GM12874 (cell line): ENCODE measurements at regions not wholly inside any gene's neighbourhood (a gene's known extent, or its start where the extent isn't known, plus 50 kb on each side); places are given as distances from the start of the nearest gene placed in this dataset.

Source experiments
- CTCF ChIP-seq: IDR thresholded peaks from 2 replicates; pipeline ENCODE4 v1.5.1; 2011; ENCODE audit warnings: low read depth, mild to moderate bottlenecking, control low read depth, low read length, moderate library complexity; ENCODE audit not compliant: insufficient read depth

GRCh38 chr3:4138786-4139431, 164.3 kb upstream of the SETMAR start:
- TF ChIP-seq CTCF = no peak

- TF ChIP-seq CTCF = no peak
These were observed 163.6 kb upstream of the SETMAR start for GRCh38 chr3:4139462-4140140.

GRCh38 chr3:4140921-4141320, 162.2 kb upstream of the SETMAR start:
- no peak for TF ChIP-seq CTCF

GRCh38 chr3:4147556-4148118, 155.5 kb upstream of the SETMAR start:
- no peak for TF ChIP-seq CTCF

GRCh38 chr3:4149296-4149695, 153.9 kb upstream of the SETMAR start:
- TF ChIP-seq CTCF = no peak

- TF ChIP-seq CTCF = no peak
These were observed 152.4 kb upstream of the SETMAR start for GRCh38 chr3:4150816-4151215.

GRCh38 chr3:4151859-4152258, 151.3 kb upstream of the SETMAR start:
- no peak for TF ChIP-seq CTCF
